ENCODE measurements at regions not wholly inside any gene's neighbourhood (a gene's known extent, or its start where the extent isn't known, plus 50 kb on each side); places are given as distances from the start of the nearest gene placed in this dataset.
A peak's percentile ranks its signal among the peaks of the same experiment; 100 is the strongest.
"Not testable (repeated sequence)": the region's sequence is repeated elsewhere in the genome, so short reads cannot be mapped to it uniquely, and the experiment has no call there.

- no peak for DNase-seq
Observed at GRCh38 chr3:177249203-177249602, 51.9 kb upstream of the TBL1XR1 start.

GRCh38 chr3:177250151-177250550 is 52.9 kb upstream of the TBL1XR1 start:
- no peak for DNase-seq

- no peak for DNase-seq
Observed at GRCh38 chr3:177251755-177252154, 54.5 kb upstream of the TBL1XR1 start.

GRCh38 chr3:177257006-177257405 is 59.7 kb upstream of the TBL1XR1 start:
- no peak for DNase-seq

- no peak for DNase-seq
Observed at GRCh38 chr3:177257625-177258024, 60.3 kb upstream of the TBL1XR1 start.

GRCh38 chr3:177262396-177262795 is 65.1 kb upstream of the TBL1XR1 start:
- DNase-seq = no peak

GRCh38 chr3:177263615-177264368 is 66.5 kb upstream of the TBL1XR1 start:
- no peak for DNase-seq

GRCh38 chr3:177271811-177272501 is 74.7 kb upstream of the TBL1XR1 start:
- not testable (repeated sequence) for DNase-seq

- DNase-seq = no peak
Observed at GRCh38 chr3:177278016-177278415, 80.7 kb upstream of the TBL1XR1 start.

- no peak for DNase-seq
Observed at GRCh38 chr3:177279118-177279815, 82.0 kb upstream of the TBL1XR1 start.

- DNase-seq = no peak
Observed at GRCh38 chr3:177281292-177282118, 84.2 kb upstream of the TBL1XR1 start.

- DNase-seq = no peak
Observed at GRCh38 chr3:177282119-177282655, 84.9 kb upstream of the TBL1XR1 start.

GRCh38 chr3:177283983-177284382 is 86.7 kb upstream of the TBL1XR1 start:
- DNase-seq = no peak

GRCh38 chr3:177284383-177284881 is 87.2 kb upstream of the TBL1XR1 start:
- peak; percentile 83 for DNase-seq

- DNase-seq = no peak
Observed at GRCh38 chr3:177286034-177286433, 88.8 kb upstream of the TBL1XR1 start.

GRCh38 chr3:177287231-177287630 is 89.9 kb upstream of the TBL1XR1 start:
- no peak for DNase-seq

- DNase-seq = no peak
Observed at GRCh38 chr3:177290633-177291032, 93.4 kb upstream of the TBL1XR1 start.

- no peak for DNase-seq
Observed at GRCh38 chr3:177294221-177294620, 96.9 kb upstream of the TBL1XR1 start.

- no peak for DNase-seq
Observed at GRCh38 chr3:177295116-177295515, 97.8 kb upstream of the TBL1XR1 start.

- DNase-seq = no peak
Observed at GRCh38 chr3:177299250-177299649, 102.0 kb upstream of the TBL1XR1 start.

- DNase-seq = no peak
Observed at GRCh38 chr3:177300039-177300833, 103.0 kb upstream of the TBL1XR1 start.

GRCh38 chr3:177300842-177301241 is 103.6 kb upstream of the TBL1XR1 start:
- no peak for DNase-seq

Measured in HCEC 1CT (cell line).